D721Med (cell line): ENCODE measurements at regions not wholly inside any gene's neighbourhood (a gene's known extent, or its start where the extent isn't known, plus 50 kb on each side); places are given as distances from the start of the nearest gene placed in this dataset.

ENCODE experiments used
- DNase-seq: peaks from one replicate; pipeline ENCODE4 v3.0.0; 2011; ENCODE audit warnings: low spot score; ENCODE audit not compliant: insufficient read length
- FAIRE-seq: peaks from 2 replicates; lab custom pipeline; 2011; peaks lifted over from hg19 to GRCh38; lab: Jason Lieb, UNC
- TF ChIP-seq, protein P1 (sequence below): IDR thresholded peaks from 2 replicates; pipeline ENCODE4 v1.5.1; 2012; ENCODE audit warnings: mild to moderate bottlenecking, control low read depth; ENCODE audit not compliant: insufficient read depth; ENCODE audit errors: missing control alignments

DNA sequence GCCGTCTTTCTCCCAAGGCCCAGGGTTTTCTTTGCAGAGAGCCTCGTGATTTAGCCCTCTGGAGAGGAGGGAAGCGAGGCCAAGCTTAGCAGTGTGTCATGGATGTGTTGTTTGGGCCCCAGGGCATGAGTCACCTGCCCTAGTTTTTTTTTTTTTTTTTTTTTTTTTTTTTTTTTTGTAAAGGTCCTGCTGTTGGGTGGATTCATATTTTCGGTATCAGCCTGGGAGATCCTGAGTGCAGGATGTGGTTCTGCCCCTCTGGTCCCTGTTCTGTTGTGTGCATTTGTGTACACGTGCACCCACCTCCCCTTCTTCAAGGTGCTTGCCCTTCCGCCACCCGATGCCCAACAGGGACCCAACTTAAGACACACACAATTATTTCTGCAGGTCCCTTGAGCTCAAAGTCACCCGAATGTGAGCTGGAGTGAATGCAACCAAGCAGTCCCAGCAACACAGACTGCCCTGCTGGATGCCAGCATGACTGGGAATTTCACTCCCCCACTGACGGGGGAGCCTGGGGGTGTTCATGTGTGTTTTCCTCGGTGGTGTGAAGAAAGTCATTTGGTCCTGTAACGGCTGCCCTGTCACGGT, 265.8 kb upstream of the TNRC6C start:
- TF ChIP-seq, protein P1, sequence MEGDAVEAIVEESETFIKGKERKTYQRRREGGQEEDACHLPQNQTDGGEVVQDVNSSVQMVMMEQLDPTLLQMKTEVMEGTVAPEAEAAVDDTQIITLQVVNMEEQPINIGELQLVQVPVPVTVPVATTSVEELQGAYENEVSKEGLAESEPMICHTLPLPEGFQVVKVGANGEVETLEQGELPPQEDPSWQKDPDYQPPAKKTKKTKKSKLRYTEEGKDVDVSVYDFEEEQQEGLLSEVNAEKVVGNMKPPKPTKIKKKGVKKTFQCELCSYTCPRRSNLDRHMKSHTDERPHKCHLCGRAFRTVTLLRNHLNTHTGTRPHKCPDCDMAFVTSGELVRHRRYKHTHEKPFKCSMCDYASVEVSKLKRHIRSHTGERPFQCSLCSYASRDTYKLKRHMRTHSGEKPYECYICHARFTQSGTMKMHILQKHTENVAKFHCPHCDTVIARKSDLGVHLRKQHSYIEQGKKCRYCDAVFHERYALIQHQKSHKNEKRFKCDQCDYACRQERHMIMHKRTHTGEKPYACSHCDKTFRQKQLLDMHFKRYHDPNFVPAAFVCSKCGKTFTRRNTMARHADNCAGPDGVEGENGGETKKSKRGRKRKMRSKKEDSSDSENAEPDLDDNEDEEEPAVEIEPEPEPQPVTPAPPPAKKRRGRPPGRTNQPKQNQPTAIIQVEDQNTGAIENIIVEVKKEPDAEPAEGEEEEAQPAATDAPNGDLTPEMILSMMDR, result no peak
- DNase-seq (no peak), FAIRE-seq (no peak)

- DNase-seq, result no peak
- FAIRE-seq, result no peak
- TF ChIP-seq, protein P1, result no peak
These were observed 265.2 kb upstream of the TNRC6C start for GRCh38 chr17:77693301-77693700.

DNA sequence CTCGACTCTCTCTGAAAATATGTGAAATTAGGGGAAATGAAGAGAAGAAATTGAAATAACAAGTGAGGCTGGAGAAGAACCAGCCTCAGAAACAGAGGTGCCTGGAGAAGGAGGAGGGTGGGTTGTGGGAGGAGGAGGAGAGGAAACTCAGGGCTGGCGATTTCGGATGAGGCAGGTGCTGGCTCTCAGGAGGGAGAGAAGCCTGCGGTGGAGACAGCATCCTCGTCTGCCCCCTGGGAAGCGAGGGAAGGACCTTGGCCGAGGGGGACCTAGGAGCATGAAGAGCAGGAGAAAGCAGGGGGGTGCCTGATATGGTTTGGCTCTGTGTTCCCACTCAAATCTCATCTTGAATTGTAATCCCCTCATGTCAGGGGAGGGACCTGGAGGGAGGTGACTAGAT, 264.7 kb upstream of the TNRC6C start:
- DNase-seq (no peak), FAIRE-seq (no peak)
- TF ChIP-seq, protein P1, result no peak

- TF ChIP-seq, protein P1, result no peak
- no peak for FAIRE-seq
- DNase-seq, result no peak
These were observed 263.8 kb upstream of the TNRC6C start for GRCh38 chr17:77694391-77695363.

DNA sequence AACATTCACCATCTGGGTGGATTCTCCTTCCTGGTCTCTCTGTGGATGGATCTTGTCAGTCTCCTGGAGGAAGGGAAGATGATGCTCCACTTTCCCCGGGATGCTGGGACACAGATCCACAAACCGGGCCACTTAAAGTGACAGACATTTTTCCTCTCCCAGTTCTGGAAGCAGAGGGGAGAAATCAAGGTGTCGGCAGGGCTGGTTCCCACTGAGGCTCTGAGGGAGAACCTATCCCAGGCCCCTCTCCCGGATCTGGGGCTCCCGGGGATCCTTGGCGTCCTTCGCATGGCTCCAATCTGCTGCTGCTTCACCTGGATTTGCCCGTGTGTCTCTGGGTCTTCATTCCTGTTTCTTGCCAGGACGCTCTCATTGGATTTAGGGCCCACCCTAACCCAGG, 263.1 kb upstream of the TNRC6C start:
- TF ChIP-seq, protein P1, result no peak
- FAIRE-seq (no peak), DNase-seq (no peak)

GRCh38 chr17:77696151-77696720, 262.3 kb upstream of the TNRC6C start:
- FAIRE-seq (no peak), DNase-seq (no peak)

More at GRCh38 chr17:77696151-77696720, 262.3 kb upstream of the TNRC6C start:
- TF ChIP-seq, protein P1, result no peak
